HepG2 (cell line): ENCODE measurements at regions not wholly inside any gene's neighbourhood (a gene's known extent, or its start where the extent isn't known, plus 50 kb on each side); places are given as distances from the start of the nearest gene placed in this dataset.

Experiments used
- FOXK1 ChIP-seq: sonication (generic); formaldehyde crosslinking; IDR thresholded peaks from 2 replicates; pipeline ENCODE4 v1.4.0; 2020; ENCODE audit warnings: low read depth, missing genetic modification reagents, borderline replicate concordance
- FOXK2 ChIP-seq: fragments of 450-650 bp; IDR thresholded peaks from 2 replicates; pipeline ENCODE4 v1.6.1; 2016
- HNRNPH1 ChIP-seq: fragments of 200-400 bp; formaldehyde crosslinking; optimal IDR thresholded peaks from 2 replicates; pipeline ENCODE3; 2017; ENCODE audit warnings: mild to moderate bottlenecking, low read depth, low read length
- KDM5B ChIP-seq: sonication (generic); formaldehyde crosslinking; IDR thresholded peaks from 2 replicates; pipeline ENCODE4 v1.4.0; 2020; ENCODE audit warnings: missing genetic modification reagents, mild to moderate bottlenecking, borderline replicate concordance
- MXI1 ChIP-seq: IDR thresholded peaks from 3 replicates; pipeline ENCODE4 v1.6.1; 2012; ENCODE audit warnings: low read depth, low read length, inconsistent platforms, borderline replicate concordance
- PTBP1 ChIP-seq: fragments of 200-400 bp; formaldehyde crosslinking; IDR thresholded peaks from 2 replicates; pipeline ENCODE4 v1.6.1; 2018; ENCODE audit warnings: low read length, low read depth; ENCODE audit not compliant: poor library complexity, severe bottlenecking
- SIN3A ChIP-seq: IDR thresholded peaks from 2 replicates; pipeline ENCODE4 v1.6.1; 2011; ENCODE audit warnings: low read depth, mild to moderate bottlenecking, control low read depth, low read length, borderline replicate concordance
- ZNF234 ChIP-seq: sonication (generic); formaldehyde crosslinking; conservative IDR thresholded peaks from 2 replicates; pipeline ENCODE4 v1.5.1; 2020; ENCODE audit warnings: mild to moderate bottlenecking, missing genetic modification reagents
- ZNF605 ChIP-seq: sonication (generic); formaldehyde crosslinking; IDR thresholded peaks from 2 replicates; pipeline ENCODE4 v1.8.0; 2022; ENCODE audit warnings: mild to moderate bottlenecking, missing genetic modification reagents
- TF ChIP-seq, protein P1 (sequence below): sonication (generic); formaldehyde crosslinking; IDR thresholded peaks from one replicate; pipeline ENCODE4 v1.5.1; 2020; ENCODE audit warnings: mild to moderate bottlenecking, missing genetic modification reagents; ENCODE audit errors: not compliant biosample characterization
- TF ChIP-seq, protein P2 (sequence below): sonication (generic); formaldehyde crosslinking; IDR thresholded peaks from 2 replicates; pipeline ENCODE4 v1.5.0; 2020; ENCODE audit warnings: mild to moderate bottlenecking, missing genetic modification reagents, moderate library complexity
- TF ChIP-seq, protein P3 (sequence below): sonication (generic); formaldehyde crosslinking; IDR thresholded peaks from 2 replicates; pipeline ENCODE4 v1.4.0; 2020; ENCODE audit warnings: missing genetic modification reagents

DNA sequence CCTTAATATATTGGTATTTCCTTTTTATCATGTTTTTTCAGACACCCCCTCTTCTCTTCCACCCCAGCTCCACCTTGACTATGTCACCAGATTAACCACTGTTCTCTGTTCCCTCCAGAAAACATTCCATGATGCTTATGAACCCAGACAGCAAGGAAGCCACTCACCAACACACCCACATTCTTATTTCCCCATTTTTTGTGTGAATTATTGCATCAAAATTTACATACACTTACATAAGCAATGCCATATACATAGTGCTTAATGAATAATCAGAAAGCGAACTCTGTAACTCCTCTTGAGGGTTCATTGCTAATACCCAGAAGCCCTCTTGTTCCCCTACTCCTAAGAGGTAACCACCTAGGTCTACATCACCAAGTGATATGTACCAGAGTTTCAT, 182.3 kb upstream of the CDYL start:
- TF ChIP-seq, protein P1, sequence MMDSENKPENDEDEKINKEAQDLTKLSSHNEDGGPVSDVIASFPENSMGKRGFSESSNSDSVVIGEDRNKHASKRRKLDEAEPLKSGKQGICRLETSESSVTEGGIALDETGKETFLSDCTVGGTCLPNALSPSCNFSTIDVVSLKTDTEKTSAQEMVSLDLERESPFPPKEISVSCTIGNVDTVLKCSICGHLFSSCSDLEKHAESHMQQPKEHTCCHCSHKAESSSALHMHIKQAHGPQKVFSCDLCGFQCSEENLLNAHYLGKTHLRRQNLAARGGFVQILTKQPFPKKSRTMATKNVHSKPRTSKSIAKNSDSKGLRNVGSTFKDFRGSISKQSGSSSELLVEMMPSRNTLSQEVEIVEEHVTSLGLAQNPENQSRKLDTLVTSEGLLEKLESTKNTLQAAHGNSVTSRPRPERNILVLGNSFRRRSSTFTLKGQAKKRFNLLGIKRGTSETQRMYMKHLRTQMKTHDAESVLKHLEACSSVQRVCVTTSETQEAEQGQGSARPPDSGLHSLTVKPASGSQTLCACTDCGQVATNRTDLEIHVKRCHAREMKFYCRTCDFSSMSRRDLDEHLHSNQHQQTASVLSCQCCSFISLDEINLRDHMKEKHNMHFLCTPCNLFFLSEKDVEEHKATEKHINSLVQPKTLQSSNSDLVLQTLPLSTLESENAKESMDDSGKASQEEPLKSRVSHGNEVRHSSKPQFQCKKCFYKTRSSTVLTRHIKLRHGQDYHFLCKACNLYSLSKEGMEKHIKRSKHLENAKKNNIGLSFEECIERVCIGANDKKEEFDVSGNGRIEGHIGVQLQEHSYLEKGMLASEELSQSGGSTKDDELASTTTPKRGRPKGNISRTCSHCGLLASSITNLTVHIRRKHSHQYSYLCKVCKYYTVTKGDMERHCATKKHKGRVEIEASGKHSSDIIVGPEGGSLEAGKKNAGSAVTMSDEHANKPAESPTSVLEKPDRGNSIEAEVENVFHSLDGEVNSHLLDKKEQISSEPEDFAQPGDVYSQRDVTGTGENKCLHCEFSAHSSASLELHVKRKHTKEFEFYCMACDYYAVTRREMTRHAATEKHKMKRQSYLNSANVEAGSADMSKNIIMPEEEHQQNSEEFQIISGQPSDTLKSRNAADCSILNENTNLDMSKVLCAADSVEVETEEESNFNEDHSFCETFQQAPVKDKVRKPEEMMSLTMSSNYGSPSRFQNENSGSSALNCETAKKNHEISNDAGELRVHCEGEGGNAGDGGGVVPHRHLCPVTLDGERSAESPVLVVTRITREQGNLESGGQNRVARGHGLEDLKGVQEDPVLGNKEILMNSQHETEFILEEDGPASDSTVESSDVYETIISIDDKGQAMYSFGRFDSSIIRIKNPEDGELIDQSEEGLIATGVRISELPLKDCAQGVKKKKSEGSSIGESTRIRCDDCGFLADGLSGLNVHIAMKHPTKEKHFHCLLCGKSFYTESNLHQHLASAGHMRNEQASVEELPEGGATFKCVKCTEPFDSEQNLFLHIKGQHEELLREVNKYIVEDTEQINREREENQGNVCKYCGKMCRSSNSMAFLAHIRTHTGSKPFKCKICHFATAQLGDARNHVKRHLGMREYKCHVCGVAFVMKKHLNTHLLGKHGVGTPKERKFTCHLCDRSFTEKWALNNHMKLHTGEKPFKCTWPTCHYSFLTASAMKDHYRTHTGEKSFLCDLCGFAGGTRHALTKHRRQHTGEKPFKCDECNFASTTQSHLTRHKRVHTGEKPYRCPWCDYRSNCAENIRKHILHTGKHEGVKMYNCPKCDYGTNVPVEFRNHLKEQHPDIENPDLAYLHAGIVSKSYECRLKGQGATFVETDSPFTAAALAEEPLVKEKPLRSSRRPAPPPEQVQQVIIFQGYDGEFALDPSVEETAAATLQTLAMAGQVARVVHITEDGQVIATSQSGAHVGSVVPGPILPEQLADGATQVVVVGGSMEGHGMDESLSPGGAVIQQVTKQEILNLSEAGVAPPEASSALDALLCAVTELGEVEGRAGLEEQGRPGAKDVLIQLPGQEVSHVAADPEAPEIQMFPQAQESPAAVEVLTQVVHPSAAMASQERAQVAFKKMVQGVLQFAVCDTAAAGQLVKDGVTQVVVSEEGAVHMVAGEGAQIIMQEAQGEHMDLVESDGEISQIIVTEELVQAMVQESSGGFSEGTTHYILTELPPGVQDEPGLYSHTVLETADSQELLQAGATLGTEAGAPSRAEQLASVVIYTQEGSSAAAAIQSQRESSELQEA (CRISPR knock-in tag), result no peak
- TF ChIP-seq MXI1 (no peak), FOXK2 (no peak), FOXK1 (CRISPR knock-in tag) (no peak), ZNF234 (CRISPR knock-in tag) (no peak), SIN3A (no peak), PTBP1 (no peak), KDM5B (CRISPR knock-in tag) (no peak), HNRNPH1 (no peak), ZNF605 (no peak)
- TF ChIP-seq, protein P2, sequence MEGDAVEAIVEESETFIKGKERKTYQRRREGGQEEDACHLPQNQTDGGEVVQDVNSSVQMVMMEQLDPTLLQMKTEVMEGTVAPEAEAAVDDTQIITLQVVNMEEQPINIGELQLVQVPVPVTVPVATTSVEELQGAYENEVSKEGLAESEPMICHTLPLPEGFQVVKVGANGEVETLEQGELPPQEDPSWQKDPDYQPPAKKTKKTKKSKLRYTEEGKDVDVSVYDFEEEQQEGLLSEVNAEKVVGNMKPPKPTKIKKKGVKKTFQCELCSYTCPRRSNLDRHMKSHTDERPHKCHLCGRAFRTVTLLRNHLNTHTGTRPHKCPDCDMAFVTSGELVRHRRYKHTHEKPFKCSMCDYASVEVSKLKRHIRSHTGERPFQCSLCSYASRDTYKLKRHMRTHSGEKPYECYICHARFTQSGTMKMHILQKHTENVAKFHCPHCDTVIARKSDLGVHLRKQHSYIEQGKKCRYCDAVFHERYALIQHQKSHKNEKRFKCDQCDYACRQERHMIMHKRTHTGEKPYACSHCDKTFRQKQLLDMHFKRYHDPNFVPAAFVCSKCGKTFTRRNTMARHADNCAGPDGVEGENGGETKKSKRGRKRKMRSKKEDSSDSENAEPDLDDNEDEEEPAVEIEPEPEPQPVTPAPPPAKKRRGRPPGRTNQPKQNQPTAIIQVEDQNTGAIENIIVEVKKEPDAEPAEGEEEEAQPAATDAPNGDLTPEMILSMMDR (CRISPR knock-in tag), result no peak
- TF ChIP-seq, protein P3, sequence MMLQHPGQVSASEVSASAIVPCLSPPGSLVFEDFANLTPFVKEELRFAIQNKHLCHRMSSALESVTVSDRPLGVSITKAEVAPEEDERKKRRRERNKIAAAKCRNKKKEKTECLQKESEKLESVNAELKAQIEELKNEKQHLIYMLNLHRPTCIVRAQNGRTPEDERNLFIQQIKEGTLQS (CRISPR knock-in tag), result no peak
